ENCODE measurements at regions not wholly inside any gene's neighbourhood (a gene's known extent, or its start where the extent isn't known, plus 50 kb on each side); places are given as distances from the start of the nearest gene placed in this dataset.

GRCh38 chr2:139293992-139294548 lies 513.9 kb upstream of the NXPH2 start:
- TF ChIP-seq SP1 (IDR thresholded peaks at IDR 0.05) (no peak), SUZ12 (IDR thresholded peaks at IDR 0.05) (no peak), PKNOX1 (IDR thresholded peaks at IDR 0.05) (no peak), LEF1 (IDR thresholded peaks at IDR 0.05; ENCODE audit: borderline replicate concordance) (no peak), FOXK2 (IDR thresholded peaks at IDR 0.05) (no peak), FOXM1 (IDR thresholded peaks at IDR 0.05; ENCODE audit: borderline replicate concordance) (no peak), TARDBP (IDR thresholded peaks at IDR 0.05) (no peak), ARNT (IDR thresholded peaks at IDR 0.05) (no peak), BHLHE40 (IDR thresholded peaks at IDR 0.05; ENCODE audit: borderline replicate concordance) (no peak), HDGF (IDR thresholded peaks at IDR 0.05; ENCODE audit: borderline replicate concordance) (no peak), ZNF384 (IDR thresholded peaks at IDR 0.05) (no peak), L3MBTL2 (conservative IDR thresholded peaks at IDR 0.05) (no peak)
